ENCODE measurements at regions not wholly inside any gene's neighbourhood (a gene's known extent, or its start where the extent isn't known, plus 50 kb on each side); places are given as distances from the start of the nearest gene placed in this dataset.

- no peak for DNase-seq
These were observed 294.7 kb downstream of the SEC14L1 start for GRCh38 chr17:77435272-77436057.

- DNase-seq = no peak
These were observed 295.3 kb downstream of the SEC14L1 start for GRCh38 chr17:77436058-77436442.

GRCh38 chr17:77436481-77436880, 295.7 kb downstream of the SEC14L1 start:
- DNase-seq = no peak

- DNase-seq = no peak
These were observed 296.2 kb downstream of the SEC14L1 start for GRCh38 chr17:77437017-77437416.

GRCh38 chr17:77437747-77438146, 297.0 kb downstream of the SEC14L1 start:
- no peak for DNase-seq

DNA sequence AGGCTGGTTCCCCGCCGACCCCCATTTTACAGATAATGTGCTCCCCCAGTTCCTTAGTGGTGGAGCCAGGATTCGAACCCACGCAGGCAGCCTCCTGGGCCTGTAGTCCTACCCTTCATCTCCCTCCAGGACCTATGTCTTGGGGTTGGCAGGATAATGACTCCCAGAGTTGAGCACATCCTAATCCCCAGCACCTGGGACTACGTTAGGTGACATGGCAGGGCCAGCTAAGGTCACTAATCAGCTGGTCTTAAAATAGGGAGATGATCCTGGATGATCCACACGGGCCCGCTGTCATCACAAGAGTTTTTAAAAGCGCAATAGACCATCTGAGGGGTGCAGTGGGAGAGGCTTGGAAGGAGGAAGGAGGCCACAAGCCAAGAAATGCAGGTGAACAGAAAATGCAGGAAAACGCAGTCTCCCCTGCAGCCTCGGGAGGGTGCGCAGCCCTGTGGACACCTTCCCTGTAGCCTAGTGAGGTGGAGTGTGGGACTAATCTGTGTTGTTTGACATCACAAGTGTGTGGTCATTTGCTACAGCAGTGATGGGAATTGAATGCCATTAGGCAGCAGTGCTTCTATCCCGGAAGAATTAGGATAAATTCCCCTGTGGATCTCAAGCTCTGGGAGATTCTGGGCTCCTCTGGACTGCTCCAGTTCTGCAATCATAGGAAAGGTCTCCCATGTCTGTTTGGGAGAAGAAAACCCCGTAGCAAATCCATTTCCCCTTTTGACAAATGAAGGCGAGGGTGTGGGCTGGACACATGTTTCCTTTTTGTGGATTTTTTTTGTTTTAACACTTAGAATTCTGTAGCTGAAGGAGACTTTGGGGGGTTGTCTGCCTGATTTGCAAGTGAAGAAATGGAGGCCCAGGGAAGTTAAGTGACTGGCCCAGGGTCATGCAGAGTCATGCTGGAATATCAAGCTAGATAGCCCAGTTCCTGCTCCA, 297.7 kb downstream of the SEC14L1 start:
- no peak for DNase-seq

- no peak for DNase-seq
These were observed 298.6 kb downstream of the SEC14L1 start for GRCh38 chr17:77439189-77440018.

GRCh38 chr17:77440560-77440981, 299.8 kb downstream of the SEC14L1 start:
- DNase-seq = no peak

GRCh38 chr17:77441130-77441920, 300.6 kb downstream of the SEC14L1 start:
- DNase-seq = no peak

DNA sequence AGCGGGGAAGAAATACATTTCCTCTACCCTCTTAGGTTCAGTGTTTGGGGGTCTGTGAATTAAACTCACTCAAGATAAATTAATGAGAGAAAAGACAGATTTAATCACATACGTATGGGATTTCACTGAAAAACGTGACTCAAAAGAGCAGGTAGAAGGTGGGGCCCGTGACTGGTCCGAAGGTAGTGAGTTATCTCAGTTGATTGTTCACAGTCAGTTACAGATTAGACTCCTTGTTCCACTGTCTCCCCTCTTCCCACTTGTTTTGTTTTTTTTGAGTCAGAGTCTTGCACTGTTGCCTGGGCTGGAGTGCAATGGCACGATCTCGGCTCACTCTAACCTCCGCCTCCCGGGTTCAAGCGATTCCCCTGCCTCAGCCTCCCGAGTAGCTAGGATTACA, 301.2 kb downstream of the SEC14L1 start:
- no peak for DNase-seq

GRCh38 chr17:77442976-77443747, 302.4 kb downstream of the SEC14L1 start:
- no peak for DNase-seq

GRCh38 chr17:77443748-77444260, 303.0 kb downstream of the SEC14L1 start:
- DNase-seq = no peak

GRCh38 chr17:77444628-77444983, 303.8 kb downstream of the SEC14L1 start:
- DNase-seq = no peak

DNA sequence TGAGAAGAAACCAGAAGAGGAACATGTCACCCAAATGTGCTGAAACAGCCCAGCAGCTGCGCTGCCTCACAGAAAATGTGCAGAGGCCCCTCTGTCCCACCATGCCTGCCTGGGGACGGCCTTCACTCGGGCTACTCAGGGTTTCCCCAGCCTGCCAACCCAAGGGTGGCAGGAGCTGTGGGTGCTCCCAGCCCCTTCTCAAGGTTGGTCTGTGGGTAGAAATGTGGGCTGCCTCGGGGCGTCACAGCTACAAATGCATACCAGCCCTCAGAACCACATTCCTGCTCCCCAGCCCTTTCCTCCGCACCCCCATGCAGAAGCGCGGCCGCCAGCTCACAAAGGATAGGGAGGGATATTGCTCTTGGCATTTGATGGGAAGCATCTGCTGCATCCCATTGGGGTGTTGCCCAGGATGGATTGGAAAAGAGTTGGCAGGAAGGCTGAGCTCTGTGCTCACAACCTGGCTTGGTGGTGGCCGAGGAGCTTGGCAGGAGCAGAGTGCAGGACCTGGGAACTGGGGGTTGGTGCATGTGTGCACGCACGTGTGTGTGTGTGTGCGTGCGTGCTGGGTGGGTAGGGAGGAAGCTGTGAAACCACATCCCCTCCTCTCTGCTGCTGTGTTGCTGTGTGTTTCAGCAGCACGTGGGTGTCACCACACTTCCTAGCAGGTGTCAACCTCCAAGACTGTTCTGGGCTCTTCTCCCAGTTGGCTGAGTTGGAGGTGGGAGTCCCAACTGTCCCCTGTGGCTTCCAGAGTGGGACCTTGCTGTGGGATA, 304.4 kb downstream of the SEC14L1 start:
- DNase-seq = no peak

GRCh38 chr17:77445760-77446532, 305.2 kb downstream of the SEC14L1 start:
- DNase-seq = no peak

- DNase-seq = no peak
These were observed 306.3 kb downstream of the SEC14L1 start for GRCh38 chr17:77446940-77447634.

DNA sequence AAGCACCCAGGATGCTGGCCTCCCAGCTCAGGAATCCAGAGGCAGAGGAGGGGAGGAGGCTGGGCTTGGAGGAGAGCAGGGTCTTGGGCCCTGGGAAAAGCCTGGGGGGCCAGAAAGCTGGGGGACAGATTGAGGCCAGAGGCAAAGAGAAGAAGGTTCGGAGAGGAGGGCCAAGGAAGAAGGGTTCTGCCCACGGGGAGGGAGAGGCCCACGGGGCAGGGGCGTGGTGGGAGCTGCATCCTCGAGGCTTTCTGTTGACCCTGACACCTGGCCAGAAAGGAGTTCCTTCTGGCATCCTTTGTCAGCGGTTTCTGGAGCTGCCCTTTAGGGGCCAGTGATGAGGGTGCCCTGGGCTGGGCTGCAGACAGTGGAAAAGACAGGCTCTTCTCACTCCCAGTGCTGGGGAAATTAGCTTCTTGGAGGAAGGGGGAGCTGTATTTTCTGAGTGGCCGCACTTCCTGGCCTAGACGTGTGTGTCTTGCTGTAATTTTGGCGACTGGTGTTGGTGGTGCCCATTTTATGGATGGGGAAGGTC, 308.7 kb downstream of the SEC14L1 start:
- no peak for DNase-seq

GRCh38 chr17:77449908-77450741, 309.4 kb downstream of the SEC14L1 start:
- DNase-seq = no peak

Measured in NCI-H146 (cell line).